H1 (cell line): ENCODE measurements at regions not wholly inside any gene's neighbourhood (a gene's known extent, or its start where the extent isn't known, plus 50 kb on each side); places are given as distances from the start of the nearest gene placed in this dataset.

Source experiments
- BRCA1 ChIP-seq: IDR thresholded peaks from 2 replicates; pipeline ENCODE4 v1.6.1; 2012; ENCODE audit warnings: low read depth, low read length, improper control_type of control experiment
- CHD7 ChIP-seq: fragments of 300-600 bp; sonication (generic); IDR thresholded peaks from 2 replicates; pipeline ENCODE4 v1.7.1; 2012; ENCODE audit warnings: low read length, moderate library complexity, mild to moderate bottlenecking, inconsistent platforms; ENCODE audit not compliant: insufficient replicate concordance
- GTF2F1 ChIP-seq: IDR thresholded peaks from 2 replicates; pipeline ENCODE4 v1.6.1; 2012; ENCODE audit warnings: low read depth, low read length, improper control_type of control experiment, borderline replicate concordance
- POLR2A ChIP-seq, 2 experiments: IDR thresholded peaks; 1 replicate in 1 of 2; 2 replicates in 1 of 2; pipeline ENCODE4 v1.6.1; 2011; ENCODE audit warnings: low read depth in 2 of 2, low read length in 2 of 2, mild to moderate bottlenecking in 2 of 2; ENCODE audit errors: control extremely low read depth in 1 of 2
- TEAD4 ChIP-seq: IDR thresholded peaks from 2 replicates; pipeline ENCODE4 v1.6.1; 2012; ENCODE audit warnings: low read depth, low read length, inconsistent platforms, mixed read lengths
- USF2 ChIP-seq: IDR thresholded peaks from 2 replicates; pipeline ENCODE4 v1.6.1; 2011; ENCODE audit warnings: low read length, improper control_type of control experiment

- TF ChIP-seq CHD7 = no peak
- no peak for TF ChIP-seq BRCA1
- TF ChIP-seq POLR2A (IDR thresholded peaks at IDR 0.05; ENCODE audit: control extremely low read depth in 1 of 2, low read depth in 2 of 2, low read length in 2 of 2) = no peak
- TF ChIP-seq TEAD4 = no peak
- TF ChIP-seq USF2 = no peak
- TF ChIP-seq GTF2F1 = no peak
Measured at GRCh38 chr4:36489798-36490197, 208.4 kb downstream of the DTHD1 start (continued).
